DND-41 (cell line): ENCODE measurements at regions not wholly inside any gene's neighbourhood (a gene's known extent, or its start where the extent isn't known, plus 50 kb on each side); places are given as distances from the start of the nearest gene placed in this dataset.

Source experiments
- ATAC-seq: fragments of 200-7000 bp; cut with Tn5 transposase; 3 replicates; pipeline ENCODE4 v1.9.1; 2021; ENCODE audit warnings: low read depth; ENCODE audit not compliant: insufficient read depth
- DNase-seq: peaks from one replicate; pipeline ENCODE4 v3.0.0-alpha.2; 2020
- H2AFZ ChIP-seq: 2 replicates; pipeline ENCODE4 v1.6.0; 2012; ENCODE audit warnings: low read depth, low read length
- H3K27ac ChIP-seq: 2 replicates; pipeline ENCODE4 v1.5.1; 2012; ENCODE audit warnings: low read length, inconsistent platforms
- H3K27me3 ChIP-seq: fragments of 200-600 bp; sonication (generic); 2 replicates; pipeline ENCODE4 v1.6.0; 2012; ENCODE audit warnings: low read length, mild to moderate bottlenecking, inconsistent platforms; ENCODE audit not compliant: insufficient read depth, poor library complexity
- H3K36me3 ChIP-seq: 2 replicates; pipeline ENCODE4 v1.5.1; 2012; ENCODE audit warnings: low read length, inconsistent platforms; ENCODE audit not compliant: insufficient read depth
- H3K4me1 ChIP-seq: 2 replicates; pipeline ENCODE4 v1.5.1; 2012; ENCODE audit warnings: mild to moderate bottlenecking, low read length; ENCODE audit not compliant: insufficient read depth
- H3K4me2 ChIP-seq: 2 replicates; pipeline ENCODE4 v1.6.0; 2012; ENCODE audit warnings: mild to moderate bottlenecking, moderate library complexity, low read length, inconsistent platforms; ENCODE audit not compliant: insufficient read depth
- H3K4me3 ChIP-seq, 2 experiments: fragments of 200-600 bp in 1 of 2; shearing (Covaris generic) in 1 of 2; 2 replicates each; pipeline ENCODE4 v1.5.1; 2012 to 2016; ENCODE audit warnings: inconsistent platforms in 2 of 2, low read length in 2 of 2, mild to moderate bottlenecking in 2 of 2, low read depth in 1 of 2, moderate library complexity in 1 of 2
- H3K79me2 ChIP-seq: 2 replicates; pipeline ENCODE4 v1.6.0; 2012; ENCODE audit warnings: low read length, inconsistent platforms; ENCODE audit not compliant: insufficient read depth
- H3K9ac ChIP-seq: 2 replicates; pipeline ENCODE4 v1.6.0; 2012; ENCODE audit warnings: low read depth, mild to moderate bottlenecking, inconsistent platforms, low read length, moderate library complexity
- H3K9me3 ChIP-seq: 2 replicates; pipeline ENCODE4 v1.5.1; 2012; ENCODE audit warnings: low read length, moderate library complexity, mild to moderate bottlenecking, inconsistent platforms; ENCODE audit not compliant: insufficient read depth, severe bottlenecking
- H4K20me1 ChIP-seq: 2 replicates; pipeline ENCODE4 v1.6.0; 2012; ENCODE audit warnings: low read length; ENCODE audit not compliant: insufficient read depth
- EZH2 ChIP-seq: IDR thresholded peaks from 3 replicates; pipeline ENCODE4 v1.6.1; 2012; ENCODE audit warnings: borderline replicate concordance, low read depth, mild to moderate bottlenecking, moderate library complexity, low read length, inconsistent platforms; ENCODE audit not compliant: severe bottlenecking
- TF ChIP-seq, protein P1 (sequence below): IDR thresholded peaks from 2 replicates; pipeline ENCODE4 v1.5.1; 2012; ENCODE audit warnings: borderline replicate concordance, low read length, moderate library complexity, mild to moderate bottlenecking; ENCODE audit not compliant: poor library complexity, severe bottlenecking; ENCODE audit errors: extremely low read depth

DNA sequence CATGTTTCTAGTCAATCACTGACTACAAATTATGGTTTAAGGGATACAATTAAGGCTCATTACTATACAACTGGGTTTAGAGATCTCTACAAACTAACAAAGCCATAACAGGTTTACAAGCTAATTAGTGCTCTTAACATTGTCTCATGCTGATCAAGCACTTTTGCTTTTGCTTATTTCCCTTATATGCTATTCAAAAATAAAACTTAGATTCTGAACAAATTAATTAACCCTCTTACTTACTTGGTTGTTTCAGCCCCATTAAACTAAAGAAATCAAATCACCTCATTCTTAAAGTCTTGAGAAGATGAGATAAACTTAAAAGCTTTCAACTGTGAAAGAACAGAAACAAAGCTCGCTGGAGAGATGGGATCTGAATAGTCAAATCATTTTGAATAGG, 2024.5 kb upstream of the ADGRL3 start:
- Histone ChIP-seq H2AFZ (no peak overlapping the region), H3K4me1 (no peaks in the 10 kb centered on the region), H3K4me2 (no peak overlapping the region), H4K20me1 (no peaks in the 10 kb centered on the region), H3K9ac (no peak overlapping the region), H3K36me3 (no peaks in the 10 kb centered on the region), H3K4me3 (no peak overlapping the region), H3K79me2 (no peaks in the 10 kb centered on the region), H3K9me3 (no peaks in the 10 kb centered on the region), H3K27ac (no peak overlapping the region), H3K27me3 (no peaks in the 10 kb centered on the region)
- DNase-seq = no peak
- TF ChIP-seq EZH2 = no peak
- TF ChIP-seq, protein P1, sequence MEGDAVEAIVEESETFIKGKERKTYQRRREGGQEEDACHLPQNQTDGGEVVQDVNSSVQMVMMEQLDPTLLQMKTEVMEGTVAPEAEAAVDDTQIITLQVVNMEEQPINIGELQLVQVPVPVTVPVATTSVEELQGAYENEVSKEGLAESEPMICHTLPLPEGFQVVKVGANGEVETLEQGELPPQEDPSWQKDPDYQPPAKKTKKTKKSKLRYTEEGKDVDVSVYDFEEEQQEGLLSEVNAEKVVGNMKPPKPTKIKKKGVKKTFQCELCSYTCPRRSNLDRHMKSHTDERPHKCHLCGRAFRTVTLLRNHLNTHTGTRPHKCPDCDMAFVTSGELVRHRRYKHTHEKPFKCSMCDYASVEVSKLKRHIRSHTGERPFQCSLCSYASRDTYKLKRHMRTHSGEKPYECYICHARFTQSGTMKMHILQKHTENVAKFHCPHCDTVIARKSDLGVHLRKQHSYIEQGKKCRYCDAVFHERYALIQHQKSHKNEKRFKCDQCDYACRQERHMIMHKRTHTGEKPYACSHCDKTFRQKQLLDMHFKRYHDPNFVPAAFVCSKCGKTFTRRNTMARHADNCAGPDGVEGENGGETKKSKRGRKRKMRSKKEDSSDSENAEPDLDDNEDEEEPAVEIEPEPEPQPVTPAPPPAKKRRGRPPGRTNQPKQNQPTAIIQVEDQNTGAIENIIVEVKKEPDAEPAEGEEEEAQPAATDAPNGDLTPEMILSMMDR = no peak
- no peak for ATAC-seq

DNA sequence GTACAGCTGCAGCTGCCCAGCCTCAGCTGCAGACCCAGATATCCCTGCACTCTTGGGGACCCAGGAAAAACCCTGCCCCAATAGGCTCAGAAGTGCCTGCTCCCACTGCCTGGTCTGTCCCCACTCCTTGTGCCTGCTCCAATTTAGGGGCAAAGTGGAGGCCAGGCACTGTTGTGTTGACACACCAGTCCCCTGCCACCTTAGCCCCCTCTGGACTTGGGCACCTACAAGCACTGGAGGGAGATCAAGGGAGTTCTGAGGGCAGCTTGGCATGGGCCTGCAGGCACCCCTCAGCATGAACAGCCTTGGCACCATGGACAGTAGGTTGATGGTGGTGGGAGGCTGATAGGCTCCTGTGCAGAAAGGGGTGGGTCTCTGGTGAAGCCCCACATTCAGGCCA, 2020.8 kb upstream of the ADGRL3 start:
- no peak overlapping the region for H3K4me3 ChIP-seq
- no peak overlapping the region for H2AFZ ChIP-seq
- H3K27me3 ChIP-seq = no peaks in the 10 kb centered on the region
- H3K36me3 ChIP-seq = no peaks in the 10 kb centered on the region
- no peaks in the 10 kb centered on the region for H3K4me1 ChIP-seq
- H3K27ac ChIP-seq = no peak overlapping the region
- no peaks in the 10 kb centered on the region for H3K9me3 ChIP-seq
- H3K9ac ChIP-seq = no peak overlapping the region
- no peak for DNase-seq
- TF ChIP-seq EZH2 = no peak
- TF ChIP-seq, protein P1 = no peak
- no peak for ATAC-seq
- H3K79me2 ChIP-seq = no peaks in the 10 kb centered on the region
- no peaks in the 10 kb centered on the region for H4K20me1 ChIP-seq
- H3K4me2 ChIP-seq = no peak overlapping the region

DNA sequence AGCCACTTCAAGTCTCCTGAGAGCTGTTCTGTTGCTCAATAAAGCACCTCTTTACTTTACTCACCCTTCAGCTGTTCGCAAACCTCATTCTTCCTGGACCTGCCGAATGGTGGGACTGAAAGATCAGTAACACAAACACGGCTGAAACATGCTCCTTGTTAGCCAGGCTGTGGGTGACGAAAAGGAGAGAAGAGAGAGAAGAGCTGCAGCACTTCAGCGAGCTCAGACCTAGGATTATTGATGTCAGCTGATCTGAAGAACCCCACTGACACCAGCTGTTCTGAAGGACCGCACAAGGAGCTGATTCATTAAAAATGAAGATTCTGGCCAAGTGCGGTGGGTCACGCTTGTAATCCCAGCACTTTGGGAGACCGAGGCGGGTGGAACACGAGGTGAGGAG, 2020.0 kb upstream of the ADGRL3 start:
- H3K4me1 ChIP-seq = no peaks in the 10 kb centered on the region
- no peaks in the 10 kb centered on the region for H3K36me3 ChIP-seq
- no peak overlapping the region for H2AFZ ChIP-seq
- H3K9me3 ChIP-seq = no peaks in the 10 kb centered on the region
- H3K4me3 ChIP-seq = no peak overlapping the region
- no peaks in the 10 kb centered on the region for H3K27me3 ChIP-seq
- DNase-seq = no peak
- no peaks in the 10 kb centered on the region for H3K79me2 ChIP-seq
- no peaks in the 10 kb centered on the region for H4K20me1 ChIP-seq
- no peak overlapping the region for H3K27ac ChIP-seq
- H3K4me2 ChIP-seq = no peak overlapping the region
- TF ChIP-seq EZH2 = no peak
- TF ChIP-seq, protein P1 = no peak
- no peak overlapping the region for H3K9ac ChIP-seq
- ATAC-seq = no peak

DNA sequence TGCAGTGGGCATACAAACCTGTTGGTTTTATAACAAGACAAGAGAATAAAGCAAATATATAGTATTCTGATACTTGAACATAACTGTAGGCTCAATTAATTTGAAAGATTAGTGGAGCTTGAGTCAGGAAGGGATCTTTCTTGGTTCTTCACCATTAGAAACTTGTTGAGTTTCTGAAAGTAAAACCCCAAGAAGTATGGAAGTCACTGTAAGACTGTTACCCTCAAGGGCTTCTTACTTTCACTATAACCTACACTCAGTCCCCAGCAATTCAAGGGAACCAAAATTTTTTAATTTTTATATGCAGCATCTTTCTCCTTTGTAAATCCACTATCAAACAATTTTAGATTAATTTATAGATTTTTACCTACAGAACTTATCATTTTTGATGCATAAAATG, 2019.2 kb upstream of the ADGRL3 start:
- TF ChIP-seq, protein P1 = no peak
- TF ChIP-seq EZH2 = no peak
- no peak overlapping the region for H2AFZ ChIP-seq
- no peaks in the 10 kb centered on the region for H3K4me1 ChIP-seq
- no peak overlapping the region for H3K4me3 ChIP-seq
- no peaks in the 10 kb centered on the region for H3K27me3 ChIP-seq
- no peaks in the 10 kb centered on the region for H3K79me2 ChIP-seq
- no peaks in the 10 kb centered on the region for H4K20me1 ChIP-seq
- no peak overlapping the region for H3K27ac ChIP-seq
- no peak overlapping the region for H3K9ac ChIP-seq
- no peaks in the 10 kb centered on the region for H3K9me3 ChIP-seq
- no peaks in the 10 kb centered on the region for H3K36me3 ChIP-seq
- ATAC-seq = no peak
- no peak overlapping the region for H3K4me2 ChIP-seq
- no peak for DNase-seq
